HG03439 (cell line): ENCODE measurements at regions not wholly inside any gene's neighbourhood (a gene's known extent, or its start where the extent isn't known, plus 50 kb on each side); places are given as distances from the start of the nearest gene placed in this dataset.
"Not testable (repeated sequence)": the region's sequence is repeated elsewhere in the genome, so short reads cannot be mapped to it uniquely, and the experiment has no call there.

Source experiments
- ATAC-seq: cut with Tn5 transposase; IDR thresholded peaks from one replicate; pipeline ENCODE4 v1.9.1; 2021; ENCODE audit warnings: mild to moderate bottlenecking, moderate library complexity; ENCODE audit not compliant: unreplicated experiment

GRCh38 chr6:4510317-4510716 is 265.9 kb upstream of the CDYL start:
- ATAC-seq = no peak

- no peak for ATAC-seq
Observed at GRCh38 chr6:4509506-4509905, 266.7 kb upstream of the CDYL start.

- ATAC-seq = no peak
Observed at GRCh38 chr6:4506792-4507191, 269.4 kb upstream of the CDYL start.

GRCh38 chr6:4506223-4506622 is 270.0 kb upstream of the CDYL start:
- ATAC-seq = no peak

- no peak for ATAC-seq
Observed at GRCh38 chr6:4504700-4505099, 271.5 kb upstream of the CDYL start.

- no peak for ATAC-seq
Observed at GRCh38 chr6:4503700-4504099, 272.5 kb upstream of the CDYL start.

GRCh38 chr6:4496284-4496683 is 279.9 kb upstream of the CDYL start:
- ATAC-seq = no peak

GRCh38 chr6:4491501-4492260 is 284.5 kb upstream of the CDYL start:
- no peak for ATAC-seq

- ATAC-seq = no peak
Observed at GRCh38 chr6:4489538-4489937, 286.7 kb upstream of the CDYL start.

- ATAC-seq = no peak
Observed at GRCh38 chr6:4488389-4488788, 287.8 kb upstream of the CDYL start.

- no peak for ATAC-seq
Observed at GRCh38 chr6:4487538-4487937, 288.7 kb upstream of the CDYL start.

- ATAC-seq = no peak
Observed at GRCh38 chr6:4486568-4487315, 289.5 kb upstream of the CDYL start.

- ATAC-seq = no peak
Observed at GRCh38 chr6:4485735-4486134, 290.5 kb upstream of the CDYL start.

GRCh38 chr6:4482461-4482860 is 293.7 kb upstream of the CDYL start:
- ATAC-seq = no peak

- no peak for ATAC-seq
Observed at GRCh38 chr6:4480788-4481735, 295.1 kb upstream of the CDYL start.

GRCh38 chr6:4478098-4478497 is 298.1 kb upstream of the CDYL start:
- no peak for ATAC-seq

GRCh38 chr6:4474810-4475209 is 301.4 kb upstream of the CDYL start:
- ATAC-seq = no peak

GRCh38 chr6:4472969-4473642 is 303.1 kb upstream of the CDYL start:
- no peak for ATAC-seq

- ATAC-seq = no peak
Observed at GRCh38 chr6:4472222-4472621, 304.0 kb upstream of the CDYL start.

- ATAC-seq = not testable (repeated sequence)
Observed at GRCh38 chr6:4471515-4471914, 304.7 kb upstream of the CDYL start.

- no peak for ATAC-seq
Observed at GRCh38 chr6:4470698-4471210, 305.4 kb upstream of the CDYL start.
